ENCODE measurements at regions not wholly inside any gene's neighbourhood (a gene's known extent, or its start where the extent isn't known, plus 50 kb on each side); places are given as distances from the start of the nearest gene placed in this dataset.

DNA sequence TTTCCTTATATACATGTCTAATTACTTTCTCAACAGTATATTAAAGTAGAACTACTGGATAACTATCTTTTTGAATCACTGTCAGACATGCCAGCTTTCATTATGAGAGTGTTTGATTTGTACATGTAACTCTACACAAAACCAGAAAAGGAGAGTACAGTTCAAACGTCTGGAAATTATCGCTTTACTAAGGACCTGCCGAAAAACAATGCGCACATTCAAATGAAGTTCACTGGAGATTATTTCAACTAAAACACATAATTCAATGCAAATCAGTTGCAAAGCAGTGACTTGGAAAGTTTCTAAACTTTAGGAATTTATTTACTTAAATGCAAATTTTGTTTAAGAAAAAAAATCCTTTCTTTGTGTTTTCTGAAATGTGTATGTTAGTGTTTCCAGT is 942.5 kb downstream of the EFNA5 start:
- no peaks in the 10 kb centered on the region for H3K4me1 ChIP-seq (ENCODE audit: insufficient read depth, low read length)
- no peak overlapping the region for H3K23ac ChIP-seq (ENCODE audit: insufficient read length, low read depth, low read length)
- no peak overlapping the region for H2BK12ac ChIP-seq (ENCODE audit: insufficient read length, low read depth, low read length)
- no peak overlapping the region for H4K8ac ChIP-seq (replicated peaks; ENCODE audit: insufficient read length, low read depth, low read length)
- no peak overlapping the region for H3K27ac ChIP-seq (ENCODE audit: insufficient read length, low read depth, low read length)
- no peak overlapping the region for H4K5ac ChIP-seq (ENCODE audit: insufficient read length, low read depth, low read length)
- TF ChIP-seq, protein P1, sequence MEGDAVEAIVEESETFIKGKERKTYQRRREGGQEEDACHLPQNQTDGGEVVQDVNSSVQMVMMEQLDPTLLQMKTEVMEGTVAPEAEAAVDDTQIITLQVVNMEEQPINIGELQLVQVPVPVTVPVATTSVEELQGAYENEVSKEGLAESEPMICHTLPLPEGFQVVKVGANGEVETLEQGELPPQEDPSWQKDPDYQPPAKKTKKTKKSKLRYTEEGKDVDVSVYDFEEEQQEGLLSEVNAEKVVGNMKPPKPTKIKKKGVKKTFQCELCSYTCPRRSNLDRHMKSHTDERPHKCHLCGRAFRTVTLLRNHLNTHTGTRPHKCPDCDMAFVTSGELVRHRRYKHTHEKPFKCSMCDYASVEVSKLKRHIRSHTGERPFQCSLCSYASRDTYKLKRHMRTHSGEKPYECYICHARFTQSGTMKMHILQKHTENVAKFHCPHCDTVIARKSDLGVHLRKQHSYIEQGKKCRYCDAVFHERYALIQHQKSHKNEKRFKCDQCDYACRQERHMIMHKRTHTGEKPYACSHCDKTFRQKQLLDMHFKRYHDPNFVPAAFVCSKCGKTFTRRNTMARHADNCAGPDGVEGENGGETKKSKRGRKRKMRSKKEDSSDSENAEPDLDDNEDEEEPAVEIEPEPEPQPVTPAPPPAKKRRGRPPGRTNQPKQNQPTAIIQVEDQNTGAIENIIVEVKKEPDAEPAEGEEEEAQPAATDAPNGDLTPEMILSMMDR (conservative IDR thresholded peaks at IDR 0.05): no peak
- no peaks in the 10 kb centered on the region for H3K9me3 ChIP-seq (ENCODE audit: control insufficient read depth, low read depth, low read length)
- H2BK120ac ChIP-seq (ENCODE audit: low read depth, low read length, poor library complexity, severe bottlenecking): no peak overlapping the region
- H3K18ac ChIP-seq (ENCODE audit: insufficient read length, low read depth, low read length): no peak overlapping the region
- no peak overlapping the region for H2AK5ac ChIP-seq (ENCODE audit: insufficient read length, low read length)
- H4K20me1 ChIP-seq (ENCODE audit: control insufficient read depth, insufficient read depth, insufficient read length): no peaks in the 10 kb centered on the region
- no peak overlapping the region for H3K56ac ChIP-seq (ENCODE audit: insufficient read length, low read depth, low read length)
- H3K79me1 ChIP-seq (ENCODE audit: insufficient read depth, low read depth, low read length, poor library complexity, severe bottlenecking): no peaks in the 10 kb centered on the region
- H2BK15ac ChIP-seq (ENCODE audit: low read depth, low read length): no peak overlapping the region
- H3K23me2 ChIP-seq (ENCODE audit: insufficient read length, low read depth, low read length, poor library complexity, severe bottlenecking): no peaks in the 10 kb centered on the region
- no CpG with 5 or more reads among the region's 4 CpGs for WGBS (ENCODE audit: extremely low coverage, insufficient read length, low lambda C conversion rate)
- no peak overlapping the region for H2BK20ac ChIP-seq (ENCODE audit: low read depth, low read length, poor library complexity, severe bottlenecking)
- Mint-ChIP-seq H3K4me3 (no peak overlapping the region), H3K27ac (no peak overlapping the region), H3K27me3 (ENCODE audit: low read depth) (no peaks in the 10 kb centered on the region), H3K9me3 (peaks cover 19 to 22% of the 10 kb centered on the region in 2 experiments), H3K36me3 (ENCODE audit: insufficient read depth in 1 of 3, low read depth in 3 of 3) (peaks cover 8 to 17% (median 14%) of the 10 kb centered on the region in 3 experiments), H3K4me1 (peaks cover 0 to 4% of the 10 kb centered on the region in 2 experiments; a peak in 1 of 4 replicates)
- H2AFZ ChIP-seq (ENCODE audit: low read length): no peak overlapping the region
- no peak overlapping the region for H2BK5ac ChIP-seq (ENCODE audit: insufficient read length, low read length)
- DNase-seq: no peak
- H3K9ac ChIP-seq (ENCODE audit: extremely low read depth, insufficient read length, low read length): no peak overlapping the region
- no peak overlapping the region for H3T11ph ChIP-seq (ENCODE audit: low read length)
- H3K4me2 ChIP-seq (ENCODE audit: insufficient read depth, insufficient read length, low read length): no peak overlapping the region
- H3K79me2 ChIP-seq (ENCODE audit: insufficient read depth, low read length): no peaks in the 10 kb centered on the region
- no peak overlapping the region for H3K4ac ChIP-seq (ENCODE audit: low read depth, low read length)
- no peak overlapping the region for H4K91ac ChIP-seq (ENCODE audit: insufficient read length, low read depth, low read length)
- no peak overlapping the region for H3K14ac ChIP-seq (ENCODE audit: insufficient read depth, low read length)
- no peaks in the 10 kb centered on the region for H3K27me3 ChIP-seq (ENCODE audit: insufficient read depth, low read length)
